B cell (primary cell): ENCODE measurements at regions not wholly inside any gene's neighbourhood (a gene's known extent, or its start where the extent isn't known, plus 50 kb on each side); places are given as distances from the start of the nearest gene placed in this dataset.

ENCODE experiments used
- ATAC-seq: fragments of 200-7000 bp; cut with Tn5 transposase; one replicate; pipeline ENCODE4 v1.10.0; 2021; ENCODE audit warnings: low read depth, mild to moderate bottlenecking, moderate number of reproducible peaks, moderate library complexity
- CTCF ChIA-PET: fragments of 350-600 bp; sonication (Branson Sonifier 250); formaldehyde crosslinking; loops from one replicate; lab custom pipeline; 2021; ENCODE audit warnings: antibody characterized with exemption, inconsistent platforms; lab: Charles Lee
- POLR2A ChIA-PET: fragments of 350-600 bp; sonication (Branson Sonifier 250); formaldehyde crosslinking; loops from one replicate; lab custom pipeline; 2021; ENCODE audit warnings: antibody characterized with exemption; lab: Charles Lee
- DNase-seq: peaks from one replicate; pipeline ENCODE4 v3.0.0; 2013
- H2AFZ ChIP-seq: 2 replicates; pipeline ENCODE4 v1.6.1; 2012; ENCODE audit warnings: mild to moderate bottlenecking, low read depth, low read length; ENCODE audit not compliant: insufficient read depth, poor library complexity, severe bottlenecking
- H3K27ac ChIP-seq, 2 donors: 1 replicate in 1 of 2; 2 replicates in 1 of 2; pipeline ENCODE4 v1.5.1; 2012 to 2013; ENCODE audit warnings: low read length in 2 of 2, mild to moderate bottlenecking in 2 of 2, moderate library complexity in 1 of 2
- H3K27me3 ChIP-seq, 4 experiments: fragments of 200-600 bp in 1 of 4; sonication (generic) in 1 of 4; replicated peaks in 1 of 4; 1 replicate in 2 of 4; 2 replicates in 2 of 4; pipeline versions ENCODE4 v1.6.1 to v1.7.0; 2013 to 2016; ENCODE audit warnings: low read length in 3 of 4, mild to moderate bottlenecking in 2 of 4, mixed read lengths in 1 of 4, moderate library complexity in 1 of 4; ENCODE audit not compliant: insufficient read depth in 4 of 4, control insufficient read depth in 3 of 4; ENCODE audit errors: control extremely low read depth in 1 of 4
- H3K36me3 ChIP-seq, 2 experiments: replicated peaks in 1 of 2; 1 replicate in 1 of 2; 2 replicates in 1 of 2; pipeline versions ENCODE4 v1.6.1 to v1.7.1; 2013; ENCODE audit warnings: low read length in 1 of 2; ENCODE audit not compliant: insufficient read depth in 2 of 2, control insufficient read depth in 1 of 2; ENCODE audit errors: control extremely low read depth in 1 of 2, extremely low read depth in 1 of 2
- H3K4me1 ChIP-seq, 2 donors: fragments of 200-600 bp in 1 of 2; sonication (generic) in 1 of 2; 1 replicate in 1 of 2; 2 replicates in 1 of 2; pipeline versions ENCODE4 v1.5.1 to v1.6.1; 2013 to 2017; ENCODE audit warnings: low read length in 2 of 2; ENCODE audit not compliant: control insufficient read depth in 2 of 2, insufficient read depth in 2 of 2
- H3K4me2 ChIP-seq: replicated peaks from 2 replicates; pipeline ENCODE3; 2012; ENCODE audit warnings: mild to moderate bottlenecking, low read depth, low read length; ENCODE audit not compliant: poor library complexity, severe bottlenecking
- H3K4me3 ChIP-seq, 5 experiments: fragments of 200-600 bp in 1 of 5; sonication (generic) in 1 of 5; 1 replicate in 3 of 5; 2 replicates in 2 of 5; pipeline versions ENCODE4 v1.5.1 to v1.7.0; 2011 to 2016; ENCODE audit warnings: low read length in 4 of 5, mild to moderate bottlenecking in 4 of 5, low read depth in 2 of 5, control low read depth in 1 of 5, moderate library complexity in 1 of 5; ENCODE audit not compliant: insufficient read depth in 1 of 5; ENCODE audit errors: control extremely low read depth in 1 of 5, extremely low read depth in 1 of 5
- H3K79me2 ChIP-seq: fragments of 200-600 bp; sonication (generic); one replicate; pipeline ENCODE4 v1.6.0; 2016; ENCODE audit warnings: low read length; ENCODE audit not compliant: control insufficient read depth, insufficient read depth
- H3K9ac ChIP-seq: fragments of 200-600 bp; sonication (generic); 2 replicates; pipeline ENCODE4 v1.6.1; 2017; ENCODE audit warnings: mild to moderate bottlenecking, low read length, moderate library complexity
- H3K9me3 ChIP-seq, 3 donors: one replicate each; pipeline versions ENCODE4 v1.6.1 to v1.7.1; 2013; ENCODE audit warnings: low read length in 2 of 3; ENCODE audit not compliant: control insufficient read depth in 2 of 3, insufficient read depth in 1 of 3; ENCODE audit errors: control extremely low read depth in 1 of 3
- H4K20me1 ChIP-seq: 2 replicates; pipeline ENCODE4 v1.6.0; 2012; ENCODE audit warnings: mild to moderate bottlenecking, low read length; ENCODE audit not compliant: insufficient read depth, control insufficient read depth, poor library complexity, severe bottlenecking
- H3K27ac Mint-ChIP-seq: one replicate; pipeline ENCODE4 v1.8.0; 2021; ENCODE audit warnings: mixed read lengths
- H3K27me3 Mint-ChIP-seq: one replicate; pipeline ENCODE4 v1.8.0; 2021; ENCODE audit warnings: mixed read lengths
- H3K4me1 Mint-ChIP-seq: one replicate; pipeline ENCODE4 v1.8.0; 2021; ENCODE audit warnings: mixed read lengths
- H3K4me3 Mint-ChIP-seq: one replicate; pipeline ENCODE4 v1.8.0; 2021; ENCODE audit warnings: mixed read lengths
- H3K9me3 Mint-ChIP-seq: one replicate; pipeline ENCODE4 v1.8.0; 2022; ENCODE audit warnings: mixed read lengths; ENCODE audit not compliant: insufficient read depth
- CTCF ChIP-seq: fragments of 200-600 bp; IDR thresholded peaks from one replicate; pipeline ENCODE4 v1.8.0; 2022; ENCODE audit warnings: antibody characterized with exemption, mild to moderate bottlenecking
- EZH2 ChIP-seq: IDR thresholded peaks from 2 replicates; pipeline ENCODE4 v1.6.1; 2012; ENCODE audit warnings: borderline replicate concordance, low read depth, mild to moderate bottlenecking, moderate library complexity, low read length; ENCODE audit not compliant: insufficient read depth, poor library complexity, severe bottlenecking
- WGBS: methylation state at CpG from one replicate; pipeline ENCODE4 v1.1.5; 2013; ENCODE audit warnings: missing lambda C conversion rate; ENCODE audit not compliant: insufficient coverage; 5-methylcytosine and 5-hydroxymethylcytosine counted together
- intact Hi-C: fragments of 100-400 bp; cut with micrococcal nuclease; formaldehyde crosslinking; loops from one replicate; pipeline ENCODE4 v1.10.0; 2022

GRCh38 chr7:68917041-68917651, 681.1 kb upstream of the AUTS2 start:
- H3K36me3 ChIP-seq: no peaks in the 10 kb centered on the region
- no peaks in the 10 kb centered on the region for H3K27me3 Mint-ChIP-seq
- no peak overlapping the region for H2AFZ ChIP-seq
- H3K9ac ChIP-seq: no peak overlapping the region
- TF ChIP-seq EZH2 (no peak), CTCF (no peak)
- H3K9me3 ChIP-seq: peaks cover 0 to 18% (median 0%) of the 10 kb centered on the region in 3 donors
- POLR2A ChIA-PET: no interaction called here
- no peak overlapping the region for H3K27ac ChIP-seq
- CTCF ChIA-PET: no interaction called here
- intact Hi-C loops: no loop called here
- no peak overlapping the region for H3K4me2 ChIP-seq
- no CpG with 5 or more reads among the region's 5 CpGs for WGBS
- no peaks in the 10 kb centered on the region for H3K27me3 ChIP-seq
- DNase-seq: no peak
- H3K4me1 Mint-ChIP-seq: no peaks in the 10 kb centered on the region
- H3K4me3 ChIP-seq: no peak overlapping the region
- no peak overlapping the region for H3K4me3 Mint-ChIP-seq
- no peaks in the 10 kb centered on the region for H3K4me1 ChIP-seq
- H3K79me2 ChIP-seq: no peaks in the 10 kb centered on the region
- ATAC-seq: no peak
- no peak overlapping the region for H3K27ac Mint-ChIP-seq
- no peaks in the 10 kb centered on the region for H4K20me1 ChIP-seq
- H3K9me3 Mint-ChIP-seq: peaks cover 9% of the 10 kb centered on the region

- no peak overlapping the region for H3K4me3 Mint-ChIP-seq
- intact Hi-C loops: no loop called here
- H3K4me1 ChIP-seq: no peaks in the 10 kb centered on the region
- no peaks in the 10 kb centered on the region for H4K20me1 ChIP-seq
- H3K4me1 Mint-ChIP-seq: no peaks in the 10 kb centered on the region
- H3K27me3 Mint-ChIP-seq: no peaks in the 10 kb centered on the region
- no peak overlapping the region for H3K4me3 ChIP-seq
- WGBS: 92% methylated on average over 2 of the region's 2 CpGs
- H3K9me3 Mint-ChIP-seq: peaks cover 9% of the 10 kb centered on the region
- H2AFZ ChIP-seq: no peak overlapping the region
- H3K4me2 ChIP-seq: no peak overlapping the region
- no peak overlapping the region for H3K27ac Mint-ChIP-seq
- no peak overlapping the region for H3K9ac ChIP-seq
- no peak overlapping the region for H3K27ac ChIP-seq
- CTCF ChIA-PET: interaction anchor here (0.6 kb wide), 1 partner anchor 13 kb away, joined by 4 read pairs; no protein-coding TSS in a partner anchor
- TF ChIP-seq EZH2 (no peak), CTCF (no peak)
- POLR2A ChIA-PET: no interaction called here
- H3K9me3 ChIP-seq: peaks cover 0 to 18% (median 0%) of the 10 kb centered on the region in 3 donors
- DNase-seq (no peak), ATAC-seq (no peak)
- H3K27me3 ChIP-seq: no peaks in the 10 kb centered on the region
- no peaks in the 10 kb centered on the region for H3K79me2 ChIP-seq
- H3K36me3 ChIP-seq: no peaks in the 10 kb centered on the region
Measured at GRCh38 chr7:68918621-68919020, 679.7 kb upstream of the AUTS2 start.
